ENCODE measurements at regions not wholly inside any gene's neighbourhood (a gene's known extent, or its start where the extent isn't known, plus 50 kb on each side); places are given as distances from the start of the nearest gene placed in this dataset.

GRCh38 chr14:100472491-100472890, 114.7 kb downstream of the BEGAIN start:
- Histone ChIP-seq H3K36me3 (ENCODE audit: control insufficient read depth in 2 of 2, insufficient read depth in 2 of 2, low read length in 1 of 2) (no peaks in the 10 kb centered on the region), H3K27ac (ENCODE audit: low read depth in 1 of 2, low read length in 1 of 2) (no peak overlapping the region), H3K27me3 (ENCODE audit: control insufficient read depth in 2 of 2, insufficient read depth in 1 of 2, low read length in 1 of 2) (no peaks in the 10 kb centered on the region), H3K9me3 (ENCODE audit: control insufficient read depth in 2 of 2, insufficient read depth in 1 of 2, low read length in 1 of 2) (no peaks in the 10 kb centered on the region), H3K4me1 (ENCODE audit: control insufficient read depth in 2 of 2, insufficient read depth in 2 of 2, low read length in 2 of 2) (no peaks in the 10 kb centered on the region), H3K4me3 (ENCODE audit: low read length in 2 of 2) (no peak overlapping the region)
- no peak for DNase-seq (ENCODE audit: low read depth in 6 of 9, low spot score in 9 of 9)
- WGBS = 97% methylated on average over 7 of the region's 7 CpGs

- WGBS = over 99% methylated on average over 3 of the region's 3 CpGs
- Histone ChIP-seq H3K36me3 (ENCODE audit: control insufficient read depth in 2 of 2, insufficient read depth in 2 of 2, low read length in 1 of 2) (no peaks in the 10 kb centered on the region), H3K4me1 (ENCODE audit: control insufficient read depth in 2 of 2, insufficient read depth in 2 of 2, low read length in 2 of 2) (no peaks in the 10 kb centered on the region), H3K27ac (ENCODE audit: low read depth in 1 of 2, low read length in 1 of 2) (no peak overlapping the region), H3K9me3 (ENCODE audit: control insufficient read depth in 2 of 2, insufficient read depth in 1 of 2, low read length in 1 of 2) (no peaks in the 10 kb centered on the region), H3K4me3 (ENCODE audit: low read length in 2 of 2) (no peak overlapping the region), H3K27me3 (ENCODE audit: control insufficient read depth in 2 of 2, insufficient read depth in 1 of 2, low read length in 1 of 2) (no peaks in the 10 kb centered on the region)
- no peak for DNase-seq (ENCODE audit: low read depth in 6 of 9, low spot score in 9 of 9)
Observed at GRCh38 chr14:100473249-100473648, 114.0 kb downstream of the BEGAIN start.

- no peak overlapping the region for H3K27ac ChIP-seq (ENCODE audit: low read depth in 1 of 2, low read length in 1 of 2)
- DNase-seq (ENCODE audit: low read depth in 6 of 9, low spot score in 9 of 9) = no peak
- no peaks in the 10 kb centered on the region for H3K27me3 ChIP-seq (ENCODE audit: control insufficient read depth in 2 of 2, insufficient read depth in 1 of 2, low read length in 1 of 2)
- no peaks in the 10 kb centered on the region for H3K9me3 ChIP-seq (ENCODE audit: control insufficient read depth in 2 of 2, insufficient read depth in 1 of 2, low read length in 1 of 2)
- H3K36me3 ChIP-seq (ENCODE audit: control insufficient read depth in 2 of 2, insufficient read depth in 2 of 2, low read length in 1 of 2) = no peaks in the 10 kb centered on the region
- no peaks in the 10 kb centered on the region for H3K4me1 ChIP-seq (ENCODE audit: control insufficient read depth in 2 of 2, insufficient read depth in 2 of 2, low read length in 2 of 2)
- WGBS = 98% methylated on average over 8 of the region's 8 CpGs
- H3K4me3 ChIP-seq (ENCODE audit: low read length in 2 of 2) = no peak overlapping the region
Observed at GRCh38 chr14:100474196-100474595, 113.0 kb downstream of the BEGAIN start.

- Histone ChIP-seq H3K27me3 (ENCODE audit: control insufficient read depth in 2 of 2, insufficient read depth in 1 of 2, low read length in 1 of 2) (no peaks in the 10 kb centered on the region), H3K4me1 (ENCODE audit: control insufficient read depth in 2 of 2, insufficient read depth in 2 of 2, low read length in 2 of 2) (no peaks in the 10 kb centered on the region), H3K4me3 (ENCODE audit: low read length in 2 of 2) (no peak overlapping the region), H3K36me3 (ENCODE audit: control insufficient read depth in 2 of 2, insufficient read depth in 2 of 2, low read length in 1 of 2) (no peaks in the 10 kb centered on the region), H3K9me3 (ENCODE audit: control insufficient read depth in 2 of 2, insufficient read depth in 1 of 2, low read length in 1 of 2) (no peaks in the 10 kb centered on the region), H3K27ac (ENCODE audit: low read depth in 1 of 2, low read length in 1 of 2) (no peak overlapping the region)
- DNase-seq (ENCODE audit: low read depth in 6 of 9, low spot score in 9 of 9) = no peak
- WGBS = 98% methylated on average over 7 of the region's 7 CpGs
Observed at GRCh38 chr14:100475268-100475667, 111.9 kb downstream of the BEGAIN start.

- H3K9me3 ChIP-seq (ENCODE audit: control insufficient read depth in 2 of 2, insufficient read depth in 1 of 2, low read length in 1 of 2) = no peaks in the 10 kb centered on the region
- 98% methylated on average over 14 of the region's 14 CpGs for WGBS
- H3K4me1 ChIP-seq (ENCODE audit: control insufficient read depth in 2 of 2, insufficient read depth in 2 of 2, low read length in 2 of 2) = no peaks in the 10 kb centered on the region
- H3K27ac ChIP-seq (ENCODE audit: low read depth in 1 of 2, low read length in 1 of 2) = no peak overlapping the region
- no peaks in the 10 kb centered on the region for H3K27me3 ChIP-seq (ENCODE audit: control insufficient read depth in 2 of 2, insufficient read depth in 1 of 2, low read length in 1 of 2)
- H3K36me3 ChIP-seq (ENCODE audit: control insufficient read depth in 2 of 2, insufficient read depth in 2 of 2, low read length in 1 of 2) = no peaks in the 10 kb centered on the region
- DNase-seq (ENCODE audit: low read depth in 6 of 9, low spot score in 9 of 9) = no peak
- H3K4me3 ChIP-seq (ENCODE audit: low read length in 2 of 2) = no peak overlapping the region
Observed at GRCh38 chr14:100476012-100476822, 111.0 kb downstream of the BEGAIN start.

- Histone ChIP-seq H3K36me3 (ENCODE audit: control insufficient read depth in 2 of 2, insufficient read depth in 2 of 2, low read length in 1 of 2) (peaks cover 0 to 2% of the 10 kb centered on the region in 2 donors), H3K27me3 (ENCODE audit: control insufficient read depth in 2 of 2, insufficient read depth in 1 of 2, low read length in 1 of 2) (no peaks in the 10 kb centered on the region), H3K27ac (ENCODE audit: low read depth in 1 of 2, low read length in 1 of 2) (no peak overlapping the region), H3K4me1 (ENCODE audit: control insufficient read depth in 2 of 2, insufficient read depth in 2 of 2, low read length in 2 of 2) (no peaks in the 10 kb centered on the region), H3K4me3 (ENCODE audit: low read length in 2 of 2) (no peak overlapping the region), H3K9me3 (ENCODE audit: control insufficient read depth in 2 of 2, insufficient read depth in 1 of 2, low read length in 1 of 2) (no peaks in the 10 kb centered on the region)
- no peak for DNase-seq (ENCODE audit: low read depth in 6 of 9, low spot score in 9 of 9)
- WGBS = 99% methylated on average over 4 of the region's 4 CpGs
Observed at GRCh38 chr14:100484531-100485267, 102.5 kb downstream of the BEGAIN start.

- no peak overlapping the region for H3K27ac ChIP-seq (ENCODE audit: low read depth in 1 of 2, low read length in 1 of 2)
- no peaks in the 10 kb centered on the region for H3K9me3 ChIP-seq (ENCODE audit: control insufficient read depth in 2 of 2, insufficient read depth in 1 of 2, low read length in 1 of 2)
- H3K27me3 ChIP-seq (ENCODE audit: control insufficient read depth in 2 of 2, insufficient read depth in 1 of 2, low read length in 1 of 2) = no peaks in the 10 kb centered on the region
- 73% methylated on average over 21 of the region's 21 CpGs for WGBS
- no peaks in the 10 kb centered on the region for H3K4me1 ChIP-seq (ENCODE audit: control insufficient read depth in 2 of 2, insufficient read depth in 2 of 2, low read length in 2 of 2)
- H3K4me3 ChIP-seq (ENCODE audit: low read length in 2 of 2) = no peak overlapping the region
- DNase-seq (ENCODE audit: low read depth in 6 of 9, low spot score in 9 of 9) = peak; percentile 33 to 84 (median 67)
- H3K36me3 ChIP-seq (ENCODE audit: control insufficient read depth in 2 of 2, insufficient read depth in 2 of 2, low read length in 1 of 2) = peaks cover 0 to 2% of the 10 kb centered on the region in 2 donors
Observed at GRCh38 chr14:100486025-100486828, 101.0 kb downstream of the BEGAIN start.

Data from thymus (tissue), 11 donors.